GM18868 (cell line): ENCODE measurements at regions not wholly inside any gene's neighbourhood (a gene's known extent, or its start where the extent isn't known, plus 50 kb on each side); places are given as distances from the start of the nearest gene placed in this dataset.

Experiments
- ATAC-seq: cut with Tn5 transposase; IDR thresholded peaks from one replicate; pipeline ENCODE4 v1.9.1; 2021; ENCODE audit warnings: mild to moderate bottlenecking, moderate library complexity; ENCODE audit not compliant: unreplicated experiment

- ATAC-seq, result no peak
Measured at GRCh38 chr10:90174531-90174930, 473.1 kb downstream of the KIF20B start.

DNA sequence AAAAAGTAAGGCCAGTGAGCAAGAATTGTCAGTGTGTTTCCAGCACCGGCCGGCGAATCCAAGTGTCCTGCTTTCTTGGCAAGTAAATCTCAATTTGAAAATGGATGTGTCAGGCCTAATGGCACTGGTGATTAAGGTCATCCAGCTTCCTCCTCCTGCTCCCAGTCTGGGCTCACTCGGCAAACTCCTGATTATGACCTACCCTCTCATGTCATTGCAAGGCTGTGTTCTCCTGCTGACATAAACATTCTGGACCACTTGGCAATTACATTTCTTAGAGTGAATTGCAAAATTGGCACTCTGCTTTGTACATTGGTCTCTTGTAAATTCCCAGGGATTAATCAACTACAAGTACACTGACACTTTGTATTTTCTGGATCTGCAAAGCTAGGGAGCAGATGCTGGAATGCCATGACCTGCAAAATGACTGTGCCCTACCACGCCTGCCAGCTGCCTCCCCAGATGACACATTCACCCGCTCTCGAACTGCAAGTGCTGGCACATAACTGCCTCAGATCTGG is 473.8 kb downstream of the KIF20B start:
- no peak for ATAC-seq

GRCh38 chr10:90179696-90180407 is 478.5 kb downstream of the KIF20B start:
- ATAC-seq, result no peak

GRCh38 chr10:90180886-90181691 is 479.7 kb downstream of the KIF20B start:
- ATAC-seq, result no peak

DNA sequence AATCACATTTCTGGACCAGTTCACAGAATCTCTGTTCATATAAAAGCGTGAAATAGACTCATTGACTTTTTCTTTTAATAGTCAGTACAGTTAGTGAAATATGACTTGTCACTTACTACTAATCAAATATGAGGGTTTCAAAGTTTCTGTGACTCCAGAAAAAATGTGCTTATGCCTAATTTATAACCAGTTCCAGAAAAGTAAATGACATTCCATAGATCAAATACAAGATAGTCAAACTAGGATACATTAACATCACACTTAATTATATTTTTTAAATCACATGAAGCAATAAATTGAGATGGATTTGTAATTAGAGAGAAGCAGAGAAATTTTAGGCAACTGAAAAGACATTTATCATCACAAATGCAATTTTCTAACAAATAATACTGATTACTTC is 491.4 kb downstream of the KIF20B start:
- ATAC-seq, result no peak

GRCh38 chr10:90193240-90193985 is 492.0 kb downstream of the KIF20B start:
- no peak for ATAC-seq

DNA sequence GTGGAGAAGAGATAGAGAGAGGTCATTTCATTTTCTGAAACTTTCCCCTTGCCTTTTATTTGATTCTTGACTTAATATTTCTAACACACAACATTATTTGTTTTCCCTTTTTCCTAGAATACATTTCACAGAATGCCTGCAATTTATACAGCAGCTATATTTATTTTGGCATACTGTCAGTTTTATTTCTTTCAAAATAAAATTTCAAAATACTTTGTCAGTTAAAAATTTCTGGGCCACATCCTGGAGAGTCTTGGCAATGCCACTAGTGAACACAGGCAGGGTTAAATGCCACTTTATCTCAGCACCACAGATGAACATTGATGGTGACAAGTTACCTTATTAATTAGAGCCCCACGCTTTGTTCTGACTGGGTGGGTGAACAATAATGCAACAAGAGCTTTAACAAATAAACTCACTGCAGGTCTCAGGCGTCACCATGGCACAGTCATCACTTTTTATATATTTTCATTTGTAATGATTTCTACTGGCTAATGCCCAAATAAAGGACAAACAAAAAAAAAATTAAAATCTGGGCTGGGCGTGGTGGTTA is 494.0 kb downstream of the KIF20B start:
- no peak for ATAC-seq

- no peak for ATAC-seq
Measured at GRCh38 chr10:90197766-90198165, 496.4 kb downstream of the KIF20B start.

DNA sequence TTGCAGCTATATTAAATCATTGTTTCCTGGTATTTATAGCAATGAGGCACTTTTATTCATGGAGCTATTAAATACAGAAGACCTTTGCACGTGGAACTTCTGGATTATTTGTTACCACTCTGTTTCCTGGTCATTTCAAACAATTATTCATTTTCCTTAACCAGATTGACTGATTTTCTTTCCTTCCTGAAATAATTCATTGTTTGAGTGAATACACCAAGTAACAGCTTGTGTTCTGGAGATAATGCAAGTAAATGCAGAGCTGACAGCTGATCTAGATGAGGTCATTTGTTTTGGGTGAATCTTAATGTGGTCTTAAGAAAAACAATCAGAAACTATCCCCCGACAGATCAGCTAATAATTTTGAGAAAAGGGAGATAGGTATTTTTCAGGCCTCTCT is 497.7 kb downstream of the KIF20B start:
- ATAC-seq, result no peak

GRCh38 chr10:90199513-90199912 is 498.1 kb downstream of the KIF20B start:
- no peak for ATAC-seq

- ATAC-seq, result no peak
Measured at GRCh38 chr10:90204131-90204955, 503.0 kb downstream of the KIF20B start.

GRCh38 chr10:90204956-90205314 is 503.5 kb downstream of the KIF20B start:
- ATAC-seq, result no peak

GRCh38 chr10:90205340-90205739 is 503.9 kb downstream of the KIF20B start:
- no peak for ATAC-seq

GRCh38 chr10:90213346-90213745 is 512.0 kb downstream of the KIF20B start:
- ATAC-seq, result no peak

- ATAC-seq, result no peak
Measured at GRCh38 chr10:90218846-90219245, 517.5 kb downstream of the KIF20B start.

- ATAC-seq, result no peak
Measured at GRCh38 chr10:90222372-90222771, 521.0 kb downstream of the KIF20B start.

GRCh38 chr10:90222939-90223338 is 521.5 kb downstream of the KIF20B start:
- ATAC-seq, result no peak

DNA sequence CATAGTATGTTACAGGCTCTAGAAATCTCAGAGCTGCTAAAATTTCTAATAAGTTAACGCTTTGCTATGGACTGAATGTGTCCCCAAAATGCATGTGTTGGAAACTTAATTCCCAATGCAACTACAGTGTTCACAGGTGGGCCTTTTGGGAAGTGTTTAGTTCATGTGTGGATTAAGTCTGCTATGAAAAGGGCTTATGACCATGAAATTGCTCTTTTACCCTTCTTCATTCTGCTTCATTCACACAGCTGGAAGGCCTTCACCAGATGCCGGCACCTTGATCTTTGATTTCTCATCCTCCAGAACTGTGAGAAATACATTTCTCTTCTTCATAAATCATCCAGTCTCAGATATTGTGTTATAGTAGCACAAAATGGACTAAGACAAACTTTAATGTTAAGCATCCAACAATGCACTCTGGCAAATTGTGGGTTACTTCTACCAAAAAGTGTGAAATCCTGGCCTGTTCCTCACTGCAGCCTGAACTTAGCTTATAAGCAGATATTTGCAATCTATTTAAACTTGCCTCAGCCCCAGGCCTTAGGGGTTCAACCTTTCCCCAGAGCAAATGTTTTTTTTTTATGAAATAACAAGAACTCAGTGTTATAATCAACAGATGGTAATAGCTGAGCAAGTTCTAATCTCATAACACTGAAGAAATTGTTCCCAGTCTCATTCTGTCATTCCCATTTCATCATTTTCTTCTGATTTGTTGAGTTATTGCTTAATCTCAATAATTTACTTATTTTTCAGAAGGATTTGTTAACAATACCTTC is 523.6 kb downstream of the KIF20B start:
- no peak for ATAC-seq

GRCh38 chr10:90226517-90226916 is 525.1 kb downstream of the KIF20B start:
- ATAC-seq, result no peak
